ENCODE measurements at regions not wholly inside any gene's neighbourhood (a gene's known extent, or its start where the extent isn't known, plus 50 kb on each side); places are given as distances from the start of the nearest gene placed in this dataset.

DNA sequence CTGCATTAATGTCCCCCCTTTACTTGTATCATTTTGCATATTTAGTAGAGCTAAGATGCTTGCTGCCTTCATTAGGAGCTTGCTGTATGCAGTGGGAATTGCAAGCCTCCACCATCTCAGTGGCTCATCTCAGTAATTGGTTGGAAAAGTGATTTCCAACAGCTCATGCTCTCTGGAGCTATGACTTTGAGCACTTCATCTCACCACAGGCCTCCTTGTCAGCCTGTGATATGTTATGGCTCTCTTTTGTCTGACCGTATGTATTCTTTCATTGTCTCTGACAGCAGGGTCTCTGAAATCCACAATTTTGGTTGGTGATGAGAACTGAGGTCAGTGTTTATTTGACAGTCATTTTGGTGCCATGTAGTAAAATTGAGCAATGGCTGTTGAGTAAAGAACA, 345.1 kb downstream of the FAT3 start:
- intact Hi-C loops (cut with micrococcal nuclease; ENCODE audit: unreplicated experiment) (no loop called here), in situ Hi-C loops (cut with HindIII; ENCODE audit: extremely low pct_ligation_motif_present, low pct_unique_long_range_greater_than_20kb) (no loop called here)
- no peaks in the 10 kb centered on the region for H3K79me2 ChIP-seq (ENCODE audit: insufficient read depth, low read length)
- WGBS (ENCODE audit: low lambda C conversion rate): 47% methylated on average over 1 of the region's 1 CpG
- BruUV-seq (replicated peaks): no TSS peak
- no peak overlapping the region for H3K4me2 ChIP-seq (ENCODE audit: low read depth, low read length)
- H3K27ac ChIP-seq (ENCODE audit: extremely low read length, insufficient read depth, low read length): no peak overlapping the region
- no peak overlapping the region for H2AFZ ChIP-seq (ENCODE audit: low read length)
- H3K4me1 ChIP-seq (ENCODE audit: insufficient read depth, low read length): no peaks in the 10 kb centered on the region
- no peak for ATAC-seq
- FAIRE-seq: no peak
- no peaks in the 10 kb centered on the region for H3K9me3 ChIP-seq (ENCODE audit: low read length)
- no peak overlapping the region for H3K9ac ChIP-seq (ENCODE audit: insufficient read depth, low read depth, low read length)
- CTCF ChIA-PET (ENCODE audit: low intra/inter-chr PET ratio, low total read pairs): no interaction called here
- POLR2A ChIA-PET: no interaction called here
- no peak for DNase-seq (ENCODE audit: low spot score)
- no peaks in the 10 kb centered on the region for H3K36me3 ChIP-seq (replicated peaks in 1 of 2; ENCODE audit: control insufficient read depth in 1 of 2, insufficient read depth in 2 of 2, low read length in 2 of 2)
- H4K20me1 ChIP-seq (ENCODE audit: insufficient read depth, low read length): no peaks in the 10 kb centered on the region
- TF ChIP-seq, protein P1, sequence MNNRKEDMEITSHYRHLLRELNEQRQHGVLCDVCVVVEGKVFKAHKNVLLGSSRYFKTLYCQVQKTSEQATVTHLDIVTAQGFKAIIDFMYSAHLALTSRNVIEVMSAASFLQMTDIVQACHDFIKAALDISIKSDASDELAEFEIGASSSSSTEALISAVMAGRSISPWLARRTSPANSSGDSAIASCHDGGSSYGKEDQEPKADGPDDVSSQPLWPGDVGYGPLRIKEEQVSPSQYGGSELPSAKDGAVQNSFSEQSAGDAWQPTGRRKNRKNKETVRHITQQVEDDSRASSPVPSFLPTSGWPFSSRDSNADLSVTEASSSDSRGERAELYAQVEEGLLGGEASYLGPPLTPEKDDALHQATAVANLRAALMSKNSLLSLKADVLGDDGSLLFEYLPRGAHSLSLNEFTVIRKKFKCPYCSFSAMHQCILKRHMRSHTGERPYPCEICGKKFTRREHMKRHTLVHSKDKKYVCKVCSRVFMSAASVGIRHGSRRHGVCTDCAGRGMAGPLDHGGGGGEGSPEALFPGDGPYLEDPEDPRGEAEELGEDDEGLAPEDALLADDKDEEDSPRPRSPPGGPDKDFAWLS (CRISPR knock-in tag; IDR thresholded peaks at IDR 0.05; ENCODE audit: borderline replicate concordance): no peak
- TF ChIP-seq ZNF180 (CRISPR knock-in tag; IDR thresholded peaks at IDR 0.05; ENCODE audit: borderline replicate concordance, low read depth): no peak
- no peak for TF ChIP-seq ZNF790 (CRISPR knock-in tag; IDR thresholded peaks at IDR 0.05; ENCODE audit: borderline replicate concordance)
- TF ChIP-seq ZBTB21 (CRISPR knock-in tag; IDR thresholded peaks at IDR 0.05): no peak
- no peak for TF ChIP-seq ZNF589 (CRISPR knock-in tag; conservative IDR thresholded peaks at IDR 0.05)
- no peak for TF ChIP-seq GABPB1 (CRISPR knock-in tag; IDR thresholded peaks at IDR 0.05)
- no peak for TF ChIP-seq ARHGAP35 (CRISPR knock-in tag; IDR thresholded peaks at IDR 0.05; ENCODE audit: borderline replicate concordance)
- TF ChIP-seq RFXAP (CRISPR knock-in tag; IDR thresholded peaks at IDR 0.05; ENCODE audit: borderline replicate concordance): no peak
- TF ChIP-seq ZEB1 (IDR thresholded peaks at IDR 0.05; ENCODE audit: insufficient replicate concordance, low read depth): no peak
- TF ChIP-seq ZMYM3 (CRISPR knock-in tag; IDR thresholded peaks at IDR 0.05): no peak
- TF ChIP-seq ZNF619 (CRISPR knock-in tag; IDR thresholded peaks at IDR 0.05): no peak
- TF ChIP-seq FOXK2 (IDR thresholded peaks at IDR 0.05): no peak
- no peak for TF ChIP-seq EEA1 (CRISPR knock-in tag; IDR thresholded peaks at IDR 0.05; ENCODE audit: borderline replicate concordance)
- TF ChIP-seq, protein P2, sequence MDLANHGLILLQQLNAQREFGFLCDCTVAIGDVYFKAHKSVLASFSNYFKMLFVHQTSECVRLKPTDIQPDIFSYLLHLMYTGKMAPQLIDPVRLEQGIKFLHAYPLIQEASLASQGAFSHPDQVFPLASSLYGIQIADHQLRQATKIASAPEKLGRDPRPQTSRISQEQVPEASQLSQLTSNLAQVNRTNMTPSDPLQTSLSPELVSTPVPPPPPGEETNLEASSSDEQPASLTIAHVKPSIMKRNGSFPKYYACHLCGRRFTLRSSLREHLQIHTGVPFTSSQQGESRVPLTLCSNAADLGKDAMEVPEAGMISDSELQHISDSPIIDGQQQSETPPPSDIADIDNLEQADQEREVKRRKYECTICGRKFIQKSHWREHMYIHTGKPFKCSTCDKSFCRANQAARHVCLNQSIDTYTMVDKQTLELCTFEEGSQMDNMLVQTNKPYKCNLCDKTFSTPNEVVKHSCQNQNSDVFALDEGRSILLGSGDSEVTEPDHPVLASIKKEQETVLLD (CRISPR knock-in tag; IDR thresholded peaks at IDR 0.05; ENCODE audit: low read depth): no peak
- TF ChIP-seq, protein P3, sequence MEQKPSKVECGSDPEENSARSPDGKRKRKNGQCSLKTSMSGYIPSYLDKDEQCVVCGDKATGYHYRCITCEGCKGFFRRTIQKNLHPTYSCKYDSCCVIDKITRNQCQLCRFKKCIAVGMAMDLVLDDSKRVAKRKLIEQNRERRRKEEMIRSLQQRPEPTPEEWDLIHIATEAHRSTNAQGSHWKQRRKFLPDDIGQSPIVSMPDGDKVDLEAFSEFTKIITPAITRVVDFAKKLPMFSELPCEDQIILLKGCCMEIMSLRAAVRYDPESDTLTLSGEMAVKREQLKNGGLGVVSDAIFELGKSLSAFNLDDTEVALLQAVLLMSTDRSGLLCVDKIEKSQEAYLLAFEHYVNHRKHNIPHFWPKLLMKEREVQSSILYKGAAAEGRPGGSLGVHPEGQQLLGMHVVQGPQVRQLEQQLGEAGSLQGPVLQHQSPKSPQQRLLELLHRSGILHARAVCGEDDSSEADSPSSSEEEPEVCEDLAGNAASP (CRISPR knock-in tag; IDR thresholded peaks at IDR 0.05; ENCODE audit: borderline replicate concordance): no peak
- no peak for TF ChIP-seq HMGA1 (CRISPR knock-in tag; conservative IDR thresholded peaks at IDR 0.05)
- no peak for TF ChIP-seq ZNF629 (CRISPR knock-in tag; conservative IDR thresholded peaks at IDR 0.05)
- TF ChIP-seq, protein P4, sequence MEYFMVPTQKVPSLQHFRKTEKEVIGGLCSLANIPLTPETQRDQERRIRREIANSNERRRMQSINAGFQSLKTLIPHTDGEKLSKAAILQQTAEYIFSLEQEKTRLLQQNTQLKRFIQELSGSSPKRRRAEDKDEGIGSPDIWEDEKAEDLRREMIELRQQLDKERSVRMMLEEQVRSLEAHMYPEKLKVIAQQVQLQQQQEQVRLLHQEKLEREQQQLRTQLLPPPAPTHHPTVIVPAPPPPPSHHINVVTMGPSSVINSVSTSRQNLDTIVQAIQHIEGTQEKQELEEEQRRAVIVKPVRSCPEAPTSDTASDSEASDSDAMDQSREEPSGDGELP (IDR thresholded peaks at IDR 0.05; ENCODE audit: borderline replicate concordance, low read depth): no peak
- no peak for TF ChIP-seq ADNP (CRISPR knock-in tag; IDR thresholded peaks at IDR 0.05)
- no peak overlapping the region for H3K4me3 ChIP-seq (replicated peaks in 1 of 3; ENCODE audit: insufficient read depth in 1 of 3, low read depth in 2 of 3, low read length in 3 of 3)
- H3K27me3 ChIP-seq (ENCODE audit: control insufficient read depth in 1 of 2, insufficient read depth in 2 of 2, low read length in 2 of 2): no peaks in the 10 kb centered on the region
